ENCODE measurements at regions not wholly inside any gene's neighbourhood (a gene's known extent, or its start where the extent isn't known, plus 50 kb on each side); places are given as distances from the start of the nearest gene placed in this dataset.

GRCh38 chr6:51265426-51265825, 446.8 kb downstream of the TFAP2B start:
- no peaks in the 10 kb centered on the region for H3K27me3 ChIP-seq (ENCODE audit: insufficient read depth, low read depth)
- H3K4me3 ChIP-seq (IDR thresholded peaks at IDR 0.05; ENCODE audit: insufficient read depth, low read depth, low read length) = no peak overlapping the region
- H3K36me3 ChIP-seq (ENCODE audit: insufficient read depth) = no peaks in the 10 kb centered on the region
- H2AFZ ChIP-seq (ENCODE audit: low read depth) = no peak overlapping the region
- no peak overlapping the region for H3K4me2 ChIP-seq
- TF ChIP-seq, protein P1, sequence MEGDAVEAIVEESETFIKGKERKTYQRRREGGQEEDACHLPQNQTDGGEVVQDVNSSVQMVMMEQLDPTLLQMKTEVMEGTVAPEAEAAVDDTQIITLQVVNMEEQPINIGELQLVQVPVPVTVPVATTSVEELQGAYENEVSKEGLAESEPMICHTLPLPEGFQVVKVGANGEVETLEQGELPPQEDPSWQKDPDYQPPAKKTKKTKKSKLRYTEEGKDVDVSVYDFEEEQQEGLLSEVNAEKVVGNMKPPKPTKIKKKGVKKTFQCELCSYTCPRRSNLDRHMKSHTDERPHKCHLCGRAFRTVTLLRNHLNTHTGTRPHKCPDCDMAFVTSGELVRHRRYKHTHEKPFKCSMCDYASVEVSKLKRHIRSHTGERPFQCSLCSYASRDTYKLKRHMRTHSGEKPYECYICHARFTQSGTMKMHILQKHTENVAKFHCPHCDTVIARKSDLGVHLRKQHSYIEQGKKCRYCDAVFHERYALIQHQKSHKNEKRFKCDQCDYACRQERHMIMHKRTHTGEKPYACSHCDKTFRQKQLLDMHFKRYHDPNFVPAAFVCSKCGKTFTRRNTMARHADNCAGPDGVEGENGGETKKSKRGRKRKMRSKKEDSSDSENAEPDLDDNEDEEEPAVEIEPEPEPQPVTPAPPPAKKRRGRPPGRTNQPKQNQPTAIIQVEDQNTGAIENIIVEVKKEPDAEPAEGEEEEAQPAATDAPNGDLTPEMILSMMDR (conservative IDR thresholded peaks at IDR 0.05; ENCODE audit: low read depth, low read length) = no peak
- peaks cover 33% of the 10 kb centered on the region for H3K4me1 ChIP-seq (ENCODE audit: low read depth, poor library complexity, severe bottlenecking)
- no peak overlapping the region for H3K27ac ChIP-seq
- no peaks in the 10 kb centered on the region for H3K79me2 ChIP-seq (ENCODE audit: insufficient read depth, low read depth)
- H3K9ac ChIP-seq = no peak overlapping the region
- no peaks in the 10 kb centered on the region for H4K20me1 ChIP-seq (ENCODE audit: insufficient read depth)

DNA sequence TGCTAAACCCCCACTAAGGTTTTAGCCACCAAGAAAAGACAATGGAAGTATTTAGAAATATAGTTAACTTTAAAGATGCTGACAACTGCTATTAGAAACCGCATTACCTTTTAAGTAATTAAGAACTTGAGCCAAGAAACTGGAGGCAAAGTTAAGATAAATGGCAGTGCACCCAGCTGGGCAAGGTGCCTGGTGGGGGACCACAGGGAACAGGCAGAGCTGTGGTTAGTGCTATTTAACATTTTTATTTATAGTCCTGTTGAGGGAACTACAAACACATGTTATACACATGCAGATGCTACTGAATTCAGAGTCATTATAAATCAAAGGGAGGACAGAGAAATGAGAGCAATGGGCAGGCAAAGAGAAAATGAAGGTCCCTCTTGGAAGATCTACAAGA, 447.9 kb downstream of the TFAP2B start:
- Histone ChIP-seq H4K20me1 (ENCODE audit: insufficient read depth) (no peaks in the 10 kb centered on the region), H2AFZ (ENCODE audit: low read depth) (peak overlapping the region; percentile 31; the same call in 1 of the 2 replicates), H3K9ac (no peak overlapping the region), H3K36me3 (ENCODE audit: insufficient read depth) (no peaks in the 10 kb centered on the region), H3K27me3 (ENCODE audit: insufficient read depth, low read depth) (no peaks in the 10 kb centered on the region), H3K4me2 (peak overlapping the region; percentile 55), H3K27ac (peak overlapping the region; percentile 36), H3K79me2 (ENCODE audit: insufficient read depth, low read depth) (no peaks in the 10 kb centered on the region), H3K4me1 (ENCODE audit: low read depth, poor library complexity, severe bottlenecking) (peaks cover 33% of the 10 kb centered on the region), H3K4me3 (IDR thresholded peaks at IDR 0.05; ENCODE audit: insufficient read depth, low read depth, low read length) (no peak overlapping the region)
- TF ChIP-seq, protein P1 (conservative IDR thresholded peaks at IDR 0.05; ENCODE audit: low read depth, low read length) = no peak

DNA sequence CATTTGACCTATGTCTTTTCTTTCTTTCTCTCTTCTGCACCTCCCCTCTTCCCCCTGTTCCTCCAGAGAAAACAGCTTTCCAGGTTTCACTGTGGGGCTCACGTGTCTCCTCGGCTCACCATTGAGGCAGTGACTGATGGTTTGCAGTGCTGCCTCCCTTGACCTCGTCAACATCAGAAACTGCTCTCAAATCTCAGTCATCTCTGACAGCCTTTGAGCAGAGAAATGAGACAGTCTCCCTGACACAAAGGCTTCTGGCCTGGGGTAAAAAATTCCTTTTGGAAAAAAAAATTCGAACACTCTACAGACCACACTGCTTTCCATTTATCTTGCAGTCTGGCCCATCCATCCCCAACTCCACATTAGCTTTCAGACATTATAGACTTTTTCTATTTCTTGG, 450.0 kb downstream of the TFAP2B start:
- no peak overlapping the region for H2AFZ ChIP-seq (ENCODE audit: low read depth)
- H3K27ac ChIP-seq = no peak overlapping the region
- no peak overlapping the region for H3K9ac ChIP-seq
- H3K27me3 ChIP-seq (ENCODE audit: insufficient read depth, low read depth) = no peaks in the 10 kb centered on the region
- no peaks in the 10 kb centered on the region for H4K20me1 ChIP-seq (ENCODE audit: insufficient read depth)
- no peaks in the 10 kb centered on the region for H3K79me2 ChIP-seq (ENCODE audit: insufficient read depth, low read depth)
- TF ChIP-seq, protein P1 (conservative IDR thresholded peaks at IDR 0.05; ENCODE audit: low read depth, low read length) = no peak
- H3K4me1 ChIP-seq (ENCODE audit: low read depth, poor library complexity, severe bottlenecking) = peaks cover 33% of the 10 kb centered on the region
- H3K4me3 ChIP-seq (IDR thresholded peaks at IDR 0.05; ENCODE audit: insufficient read depth, low read depth, low read length) = no peak overlapping the region
- no peaks in the 10 kb centered on the region for H3K36me3 ChIP-seq (ENCODE audit: insufficient read depth)
- no peak overlapping the region for H3K4me2 ChIP-seq

- H3K79me2 ChIP-seq (ENCODE audit: insufficient read depth, low read depth) = no peaks in the 10 kb centered on the region
- H3K4me1 ChIP-seq (ENCODE audit: low read depth, poor library complexity, severe bottlenecking) = peaks cover 33% of the 10 kb centered on the region
- no peak overlapping the region for H3K9ac ChIP-seq
Measured at GRCh38 chr6:51269876-51270275, 451.2 kb downstream of the TFAP2B start.

More at GRCh38 chr6:51269876-51270275, 451.2 kb downstream of the TFAP2B start:
- Histone ChIP-seq H3K27ac (no peak overlapping the region), H3K4me3 (IDR thresholded peaks at IDR 0.05; ENCODE audit: insufficient read depth, low read depth, low read length) (no peak overlapping the region), H3K36me3 (ENCODE audit: insufficient read depth) (no peaks in the 10 kb centered on the region), H3K4me2 (no peak overlapping the region), H4K20me1 (ENCODE audit: insufficient read depth) (no peaks in the 10 kb centered on the region), H2AFZ (ENCODE audit: low read depth) (no peak overlapping the region), H3K27me3 (ENCODE audit: insufficient read depth, low read depth) (no peaks in the 10 kb centered on the region)
- TF ChIP-seq, protein P1 (conservative IDR thresholded peaks at IDR 0.05; ENCODE audit: low read depth, low read length) = no peak
